WTC11 (cell line): ENCODE measurements at regions not wholly inside any gene's neighbourhood (a gene's known extent, or its start where the extent isn't known, plus 50 kb on each side); places are given as distances from the start of the nearest gene placed in this dataset.

Source experiments
- CBFB ChIP-seq: sonication (generic); formaldehyde crosslinking; IDR thresholded peaks from 2 replicates; pipeline ENCODE4 v1.8.1; 2022; ENCODE audit warnings: mild to moderate bottlenecking, low read depth, missing genetic modification reagents
- ESRRA ChIP-seq: sonication (generic); formaldehyde crosslinking; IDR thresholded peaks from 2 replicates; pipeline ENCODE4 v1.8.1; 2022; ENCODE audit warnings: mild to moderate bottlenecking, missing genetic modification reagents, borderline replicate concordance
- FOXP4 ChIP-seq: sonication (generic); formaldehyde crosslinking; IDR thresholded peaks from 2 replicates; pipeline ENCODE4 v1.8.0; 2022; ENCODE audit warnings: mild to moderate bottlenecking, missing genetic modification reagents
- GABPB1 ChIP-seq: sonication (generic); formaldehyde crosslinking; IDR thresholded peaks from 2 replicates; pipeline ENCODE4 v1.8.1; 2023; ENCODE audit warnings: mild to moderate bottlenecking, missing genetic modification reagents
- TEAD4 ChIP-seq: sonication (generic); formaldehyde crosslinking; IDR thresholded peaks from 2 replicates; pipeline ENCODE4 v1.8.0; 2022; ENCODE audit warnings: mild to moderate bottlenecking, missing genetic modification reagents
- ZNF219 ChIP-seq: sonication (generic); formaldehyde crosslinking; IDR thresholded peaks from 2 replicates; pipeline ENCODE4 v1.8.0; 2023; ENCODE audit warnings: missing genetic modification reagents, mild to moderate bottlenecking, borderline replicate concordance
- TF ChIP-seq, protein P1 (sequence below): fragments of 200-600 bp; IDR thresholded peaks from 2 replicates; pipeline ENCODE4 v1.8.0; 2022; ENCODE audit warnings: antibody characterized with exemption
- TF ChIP-seq, protein P2 (sequence below): sonication (generic); formaldehyde crosslinking; IDR thresholded peaks from 2 replicates; pipeline ENCODE4 v1.8.1; 2022; ENCODE audit warnings: missing genetic modification reagents, borderline replicate concordance
- TF ChIP-seq, protein P3 (sequence below): sonication (generic); formaldehyde crosslinking; IDR thresholded peaks from 2 replicates; pipeline ENCODE4 v1.8.0; 2022; ENCODE audit warnings: mild to moderate bottlenecking, missing genetic modification reagents
- TF ChIP-seq, protein P4 (sequence below): sonication (generic); formaldehyde crosslinking; IDR thresholded peaks from 2 replicates; pipeline ENCODE4 v1.8.0; 2023; ENCODE audit warnings: missing genetic modification reagents, mild to moderate bottlenecking, borderline replicate concordance

- TF ChIP-seq, protein P1, sequence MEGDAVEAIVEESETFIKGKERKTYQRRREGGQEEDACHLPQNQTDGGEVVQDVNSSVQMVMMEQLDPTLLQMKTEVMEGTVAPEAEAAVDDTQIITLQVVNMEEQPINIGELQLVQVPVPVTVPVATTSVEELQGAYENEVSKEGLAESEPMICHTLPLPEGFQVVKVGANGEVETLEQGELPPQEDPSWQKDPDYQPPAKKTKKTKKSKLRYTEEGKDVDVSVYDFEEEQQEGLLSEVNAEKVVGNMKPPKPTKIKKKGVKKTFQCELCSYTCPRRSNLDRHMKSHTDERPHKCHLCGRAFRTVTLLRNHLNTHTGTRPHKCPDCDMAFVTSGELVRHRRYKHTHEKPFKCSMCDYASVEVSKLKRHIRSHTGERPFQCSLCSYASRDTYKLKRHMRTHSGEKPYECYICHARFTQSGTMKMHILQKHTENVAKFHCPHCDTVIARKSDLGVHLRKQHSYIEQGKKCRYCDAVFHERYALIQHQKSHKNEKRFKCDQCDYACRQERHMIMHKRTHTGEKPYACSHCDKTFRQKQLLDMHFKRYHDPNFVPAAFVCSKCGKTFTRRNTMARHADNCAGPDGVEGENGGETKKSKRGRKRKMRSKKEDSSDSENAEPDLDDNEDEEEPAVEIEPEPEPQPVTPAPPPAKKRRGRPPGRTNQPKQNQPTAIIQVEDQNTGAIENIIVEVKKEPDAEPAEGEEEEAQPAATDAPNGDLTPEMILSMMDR: no peak
- TF ChIP-seq ESRRA (CRISPR knock-in tag) (no peak), CBFB (CRISPR knock-in tag) (no peak), ZNF219 (CRISPR knock-in tag) (no peak), GABPB1 (CRISPR knock-in tag) (no peak), FOXP4 (CRISPR knock-in tag) (no peak), TEAD4 (CRISPR knock-in tag) (no peak)
- TF ChIP-seq, protein P2, sequence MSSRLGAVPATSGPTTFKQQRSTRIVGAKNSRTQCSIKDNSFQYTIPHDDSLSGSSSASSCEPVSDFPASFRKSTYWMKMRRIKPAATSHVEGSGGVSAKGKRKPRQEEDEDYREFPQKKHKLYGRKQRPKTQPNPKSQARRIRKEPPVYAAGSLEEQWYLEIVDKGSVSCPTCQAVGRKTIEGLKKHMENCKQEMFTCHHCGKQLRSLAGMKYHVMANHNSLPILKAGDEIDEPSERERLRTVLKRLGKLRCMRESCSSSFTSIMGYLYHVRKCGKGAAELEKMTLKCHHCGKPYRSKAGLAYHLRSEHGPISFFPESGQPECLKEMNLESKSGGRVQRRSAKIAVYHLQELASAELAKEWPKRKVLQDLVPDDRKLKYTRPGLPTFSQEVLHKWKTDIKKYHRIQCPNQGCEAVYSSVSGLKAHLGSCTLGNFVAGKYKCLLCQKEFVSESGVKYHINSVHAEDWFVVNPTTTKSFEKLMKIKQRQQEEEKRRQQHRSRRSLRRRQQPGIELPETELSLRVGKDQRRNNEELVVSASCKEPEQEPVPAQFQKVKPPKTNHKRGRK: no peak
- TF ChIP-seq, protein P3, sequence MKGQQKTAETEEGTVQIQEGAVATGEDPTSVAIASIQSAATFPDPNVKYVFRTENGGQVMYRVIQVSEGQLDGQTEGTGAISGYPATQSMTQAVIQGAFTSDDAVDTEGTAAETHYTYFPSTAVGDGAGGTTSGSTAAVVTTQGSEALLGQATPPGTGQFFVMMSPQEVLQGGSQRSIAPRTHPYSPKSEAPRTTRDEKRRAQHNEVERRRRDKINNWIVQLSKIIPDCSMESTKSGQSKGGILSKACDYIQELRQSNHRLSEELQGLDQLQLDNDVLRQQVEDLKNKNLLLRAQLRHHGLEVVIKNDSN: no peak
- TF ChIP-seq, protein P4, sequence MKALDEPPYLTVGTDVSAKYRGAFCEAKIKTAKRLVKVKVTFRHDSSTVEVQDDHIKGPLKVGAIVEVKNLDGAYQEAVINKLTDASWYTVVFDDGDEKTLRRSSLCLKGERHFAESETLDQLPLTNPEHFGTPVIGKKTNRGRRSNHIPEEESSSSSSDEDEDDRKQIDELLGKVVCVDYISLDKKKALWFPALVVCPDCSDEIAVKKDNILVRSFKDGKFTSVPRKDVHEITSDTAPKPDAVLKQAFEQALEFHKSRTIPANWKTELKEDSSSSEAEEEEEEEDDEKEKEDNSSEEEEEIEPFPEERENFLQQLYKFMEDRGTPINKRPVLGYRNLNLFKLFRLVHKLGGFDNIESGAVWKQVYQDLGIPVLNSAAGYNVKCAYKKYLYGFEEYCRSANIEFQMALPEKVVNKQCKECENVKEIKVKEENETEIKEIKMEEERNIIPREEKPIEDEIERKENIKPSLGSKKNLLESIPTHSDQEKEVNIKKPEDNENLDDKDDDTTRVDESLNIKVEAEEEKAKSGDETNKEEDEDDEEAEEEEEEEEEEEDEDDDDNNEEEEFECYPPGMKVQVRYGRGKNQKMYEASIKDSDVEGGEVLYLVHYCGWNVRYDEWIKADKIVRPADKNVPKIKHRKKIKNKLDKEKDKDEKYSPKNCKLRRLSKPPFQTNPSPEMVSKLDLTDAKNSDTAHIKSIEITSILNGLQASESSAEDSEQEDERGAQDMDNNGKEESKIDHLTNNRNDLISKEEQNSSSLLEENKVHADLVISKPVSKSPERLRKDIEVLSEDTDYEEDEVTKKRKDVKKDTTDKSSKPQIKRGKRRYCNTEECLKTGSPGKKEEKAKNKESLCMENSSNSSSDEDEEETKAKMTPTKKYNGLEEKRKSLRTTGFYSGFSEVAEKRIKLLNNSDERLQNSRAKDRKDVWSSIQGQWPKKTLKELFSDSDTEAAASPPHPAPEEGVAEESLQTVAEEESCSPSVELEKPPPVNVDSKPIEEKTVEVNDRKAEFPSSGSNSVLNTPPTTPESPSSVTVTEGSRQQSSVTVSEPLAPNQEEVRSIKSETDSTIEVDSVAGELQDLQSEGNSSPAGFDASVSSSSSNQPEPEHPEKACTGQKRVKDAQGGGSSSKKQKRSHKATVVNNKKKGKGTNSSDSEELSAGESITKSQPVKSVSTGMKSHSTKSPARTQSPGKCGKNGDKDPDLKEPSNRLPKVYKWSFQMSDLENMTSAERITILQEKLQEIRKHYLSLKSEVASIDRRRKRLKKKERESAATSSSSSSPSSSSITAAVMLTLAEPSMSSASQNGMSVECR: no peak
Measured at GRCh38 chrX:33741807-33742206, 390.3 kb downstream of the FAM47A start.
